ENCODE measurements at regions not wholly inside any gene's neighbourhood (a gene's known extent, or its start where the extent isn't known, plus 50 kb on each side); places are given as distances from the start of the nearest gene placed in this dataset.
"Not testable (repeated sequence)": the region's sequence is repeated elsewhere in the genome, so short reads cannot be mapped to it uniquely, and the experiment has no call there.

DNA sequence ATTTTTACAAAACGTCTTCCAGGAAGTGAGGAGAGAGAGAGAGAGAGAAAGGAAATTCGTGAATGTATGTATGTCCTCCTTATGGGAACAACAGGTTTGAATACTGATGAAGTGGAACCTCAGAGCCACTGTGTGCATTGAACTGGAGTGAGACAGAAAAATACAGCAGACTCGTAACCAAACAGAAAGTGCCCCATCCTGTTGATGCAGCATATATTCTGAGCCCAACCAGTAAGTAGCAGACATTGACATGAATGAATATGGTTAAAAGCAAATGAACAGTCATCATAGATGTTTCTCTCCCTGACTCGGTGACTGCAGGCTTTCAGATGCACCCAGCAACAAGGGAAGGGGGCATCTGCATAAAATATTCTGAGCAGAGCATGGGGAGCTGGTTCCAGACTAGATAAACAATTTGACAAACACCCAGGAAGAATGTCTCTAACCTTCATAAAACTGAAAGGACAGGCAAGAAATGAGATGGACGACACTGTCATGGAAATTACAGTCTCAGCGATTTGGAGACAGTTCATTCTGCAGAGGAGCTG, 471.0 kb upstream of the PBX1 start:
- in situ Hi-C loops (cut with MboI; ENCODE audit: low sequenced_read_pairs) = no loop called here

DNA sequence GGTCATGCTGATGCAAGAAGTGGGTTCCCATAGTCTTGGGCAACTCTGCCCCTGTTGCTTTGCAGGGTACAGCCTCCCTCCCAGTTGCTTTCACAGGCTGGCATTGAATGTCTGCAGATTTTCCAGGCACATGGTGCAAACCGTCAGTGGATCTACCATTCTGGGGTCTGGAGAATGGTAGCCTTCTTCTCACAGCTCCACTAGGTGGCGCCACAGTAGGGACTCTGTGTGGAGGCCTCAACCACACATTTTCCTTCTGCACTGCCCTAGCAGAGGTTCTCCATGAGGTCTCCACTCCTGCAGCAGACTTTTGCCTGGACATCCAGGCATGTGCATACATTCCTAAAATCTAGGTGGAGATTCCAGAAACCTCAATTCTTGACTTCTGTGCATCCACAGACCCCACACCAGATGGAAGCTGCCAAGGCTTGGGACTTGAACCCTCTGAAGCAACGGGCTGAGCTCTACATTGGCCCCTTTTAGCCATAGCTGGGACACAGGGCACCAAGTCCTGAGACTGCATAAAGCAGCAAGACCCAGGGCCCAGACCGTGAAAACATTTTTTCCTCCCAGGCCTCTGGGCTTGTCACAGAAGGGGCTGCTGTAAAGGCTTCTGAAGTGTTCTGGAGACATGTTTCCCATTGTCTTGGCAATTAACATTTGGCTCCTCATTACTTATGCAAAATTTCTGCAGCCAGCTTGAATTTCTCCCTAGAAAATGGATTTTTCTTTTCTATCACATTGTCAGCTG, 466.2 kb upstream of the PBX1 start:
- in situ Hi-C loops (cut with MboI; ENCODE audit: low sequenced_read_pairs) = no loop called here

GRCh38 chr1:164093543-164093942, 465.4 kb upstream of the PBX1 start:
- in situ Hi-C loops (cut with MboI; ENCODE audit: low sequenced_read_pairs) = no loop called here

GRCh38 chr1:164101802-164102201, 457.2 kb upstream of the PBX1 start:
- in situ Hi-C loops (cut with MboI; ENCODE audit: low sequenced_read_pairs) = no loop called here

- in situ Hi-C loops (cut with MboI; ENCODE audit: low sequenced_read_pairs) = no loop called here
These were observed 427.0 kb upstream of the PBX1 start for GRCh38 chr1:164131949-164132348.

DNA sequence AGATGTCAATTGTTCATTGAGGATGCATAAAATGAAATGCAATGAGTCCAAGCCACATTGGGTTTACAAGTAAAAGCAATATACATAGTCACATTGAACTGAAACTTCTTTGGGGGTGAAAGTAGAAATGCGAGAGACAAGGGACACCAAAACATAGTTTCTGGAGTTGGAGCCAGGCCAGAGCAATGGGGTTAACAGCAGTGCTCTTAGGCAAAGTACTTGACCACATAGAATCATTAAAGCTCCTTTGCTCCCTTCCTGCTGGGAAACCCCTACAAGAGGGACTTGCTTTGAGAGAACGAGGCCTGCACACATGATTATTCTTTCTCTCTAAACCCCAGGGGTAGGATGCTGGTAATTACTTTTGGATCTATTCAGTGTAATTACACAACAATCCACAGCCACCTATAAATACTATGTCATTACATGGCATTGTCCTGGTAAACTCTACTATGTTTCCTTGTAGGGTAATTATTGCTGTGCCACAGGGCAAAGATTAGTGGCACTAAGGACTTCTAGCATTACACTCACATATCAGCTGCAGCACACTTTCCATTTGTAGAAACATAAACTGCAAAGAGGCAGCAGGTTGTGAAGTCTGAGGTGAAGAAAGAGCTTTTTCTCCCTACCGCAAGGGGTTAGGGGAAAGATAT, 421.6 kb upstream of the PBX1 start:
- in situ Hi-C loops (cut with MboI; ENCODE audit: low sequenced_read_pairs) = no loop called here

DNA sequence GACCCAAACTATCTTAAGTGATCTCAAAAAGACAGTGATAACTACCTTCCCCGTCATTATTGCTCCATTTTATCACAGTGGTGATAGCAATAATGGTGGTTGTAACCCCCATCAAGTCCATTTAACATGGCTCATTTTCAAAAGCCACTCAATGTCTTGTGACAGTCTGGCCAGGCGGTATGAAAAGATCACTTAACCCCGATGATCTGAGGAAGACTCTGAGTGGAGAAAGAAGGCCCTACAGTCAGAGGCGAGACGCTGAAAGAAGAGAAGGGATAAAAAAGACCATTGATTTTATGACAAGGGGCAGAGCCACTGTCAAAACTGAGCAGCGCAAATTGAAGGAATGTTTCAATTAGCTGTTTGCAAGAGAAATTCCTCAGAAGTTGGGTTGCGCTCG, 417.2 kb upstream of the PBX1 start:
- in situ Hi-C loops (cut with MboI; ENCODE audit: low sequenced_read_pairs) = no loop called here

- in situ Hi-C loops (cut with MboI; ENCODE audit: low sequenced_read_pairs) = no loop called here
These were observed 404.4 kb upstream of the PBX1 start for GRCh38 chr1:164154622-164155021.

DNA sequence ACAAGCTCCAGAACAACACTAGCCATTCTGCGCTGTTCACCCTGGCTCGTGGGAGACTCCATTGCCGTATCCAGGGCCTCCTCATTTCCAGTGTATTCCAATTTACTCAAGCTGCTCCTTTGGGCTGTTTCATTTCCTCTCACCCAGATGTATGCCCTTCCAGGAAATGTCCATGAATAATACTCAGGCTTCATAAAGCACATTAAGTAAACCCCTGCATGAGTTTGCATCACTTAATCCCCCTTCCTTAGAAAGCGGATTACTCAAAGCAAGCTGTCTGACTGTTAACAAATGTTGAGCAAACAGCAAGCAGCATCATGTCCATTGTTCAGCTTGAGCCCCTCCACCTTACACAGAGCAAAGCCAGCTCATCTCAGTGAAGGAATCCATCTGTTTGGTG, 403.6 kb upstream of the PBX1 start:
- in situ Hi-C loops (cut with MboI; ENCODE audit: low sequenced_read_pairs) = no loop called here

DNA sequence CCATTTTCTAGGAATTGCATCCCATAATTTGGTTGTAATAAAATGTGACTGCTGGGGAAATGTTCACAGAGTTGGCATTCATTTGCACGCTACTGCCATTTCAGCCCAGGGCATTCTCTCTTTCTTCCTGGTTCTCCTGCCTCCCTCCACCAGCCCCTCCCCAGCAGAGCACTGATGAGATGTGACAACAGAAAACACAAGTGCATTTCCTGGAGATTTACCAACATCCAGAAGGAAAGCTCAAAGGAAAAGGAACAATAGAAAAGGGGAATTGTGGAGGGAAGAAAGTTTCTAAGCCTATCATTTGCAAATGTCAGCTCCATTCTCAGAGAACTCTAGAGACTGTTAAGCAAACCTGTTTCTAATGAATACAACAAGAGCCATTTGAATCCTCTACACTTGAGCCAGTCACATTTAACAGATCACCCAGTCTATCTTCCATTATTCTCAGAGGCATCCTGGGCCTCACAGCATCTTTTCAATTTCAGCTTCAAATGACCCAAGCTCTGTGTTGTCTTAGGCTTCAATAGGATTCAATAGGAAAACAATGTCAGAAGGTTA, 395.6 kb upstream of the PBX1 start:
- in situ Hi-C loops (cut with MboI; ENCODE audit: low sequenced_read_pairs) = no loop called here

GRCh38 chr1:164165466-164165865, 393.5 kb upstream of the PBX1 start:
- in situ Hi-C loops (cut with MboI; ENCODE audit: low sequenced_read_pairs) = no loop called here

DNA sequence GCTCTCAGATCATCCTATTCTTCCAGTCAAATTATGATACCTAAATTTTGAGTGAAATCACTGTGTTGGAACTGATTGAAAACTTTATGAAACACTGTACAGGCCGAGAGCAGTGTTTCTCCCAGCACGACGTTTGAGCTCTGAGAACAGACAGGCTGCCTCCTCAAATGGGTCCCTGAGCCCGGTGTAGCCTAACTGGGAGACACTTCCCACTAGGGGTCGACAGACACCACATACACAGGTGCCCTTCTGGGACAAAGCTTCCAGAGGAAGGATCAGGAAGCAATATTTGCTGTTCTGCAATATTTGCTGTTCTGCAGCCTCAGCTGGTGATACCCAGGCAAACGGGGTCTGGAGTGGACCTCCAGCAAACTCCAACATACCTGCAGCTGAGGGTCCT, 392.5 kb upstream of the PBX1 start:
- in situ Hi-C loops (cut with MboI; ENCODE audit: low sequenced_read_pairs) = not testable (repeated sequence)

GRCh38 chr1:164177118-164177517, 381.9 kb upstream of the PBX1 start:
- in situ Hi-C loops (cut with MboI; ENCODE audit: low sequenced_read_pairs) = no loop called here

DNA sequence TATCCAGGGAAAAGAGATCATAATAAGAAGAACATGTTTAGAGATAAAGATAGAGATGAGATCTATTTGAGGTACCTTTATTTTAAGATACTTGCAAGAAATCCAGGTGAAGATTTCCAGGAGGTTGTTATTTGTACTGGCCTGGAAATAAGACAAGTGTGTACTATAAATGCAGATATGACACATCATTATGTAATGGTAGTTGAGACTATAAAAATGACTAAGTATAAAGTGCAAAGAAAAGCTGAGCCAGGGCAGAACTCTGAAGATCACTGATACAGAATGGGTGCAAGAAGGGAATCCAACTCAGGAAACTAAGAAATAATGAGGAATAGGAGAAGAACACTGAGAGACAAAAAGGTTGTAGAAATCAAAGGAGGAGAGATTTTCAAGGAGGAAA, 378.2 kb upstream of the PBX1 start:
- in situ Hi-C loops (cut with MboI; ENCODE audit: low sequenced_read_pairs) = no loop called here

DNA sequence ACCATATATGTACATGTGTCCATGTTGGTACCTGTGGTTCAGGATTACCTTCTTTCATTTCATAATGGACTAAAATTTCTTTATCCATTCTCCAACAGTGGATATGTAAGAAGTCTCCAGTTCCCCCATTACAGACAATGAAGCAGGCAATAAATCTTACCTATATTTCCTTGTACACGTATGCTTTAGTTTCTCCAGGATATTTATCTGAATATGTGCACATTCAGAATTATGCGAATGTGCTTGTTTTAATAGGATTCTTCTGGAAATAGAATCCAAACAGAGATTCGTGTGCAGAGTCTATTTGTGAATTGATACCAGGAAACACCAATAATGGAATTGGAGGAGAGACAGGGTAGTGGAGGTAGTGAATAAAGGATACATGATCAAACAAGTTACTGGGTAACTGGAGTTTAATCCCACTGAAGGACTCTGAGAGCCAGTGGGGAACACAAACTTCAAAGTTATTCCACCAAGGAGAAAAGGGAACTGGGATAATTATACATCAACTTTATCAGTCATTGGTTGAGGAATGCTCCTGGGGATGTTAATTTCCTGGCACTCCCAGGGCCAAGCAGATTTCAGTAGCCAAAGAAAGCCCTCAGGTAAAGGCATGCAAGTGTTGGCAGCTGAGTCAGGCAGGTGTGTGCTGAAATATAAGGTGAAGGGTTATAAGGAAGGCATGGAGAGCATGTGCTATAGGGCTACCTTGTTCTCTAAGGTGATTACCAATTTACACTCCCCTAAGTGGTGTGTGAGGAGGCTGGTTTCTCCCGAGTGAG, 374.9 kb upstream of the PBX1 start:
- in situ Hi-C loops (cut with MboI; ENCODE audit: low sequenced_read_pairs) = no loop called here

- in situ Hi-C loops (cut with MboI; ENCODE audit: low sequenced_read_pairs) = no loop called here
These were observed 372.1 kb upstream of the PBX1 start for GRCh38 chr1:164186881-164187280.

GRCh38 chr1:164188497-164188896, 370.5 kb upstream of the PBX1 start:
- in situ Hi-C loops (cut with MboI; ENCODE audit: low sequenced_read_pairs) = no loop called here

- in situ Hi-C loops (cut with MboI; ENCODE audit: low sequenced_read_pairs) = no loop called here
These were observed 367.8 kb upstream of the PBX1 start for GRCh38 chr1:164191191-164191590.

GRCh38 chr1:164210211-164210739, 348.7 kb upstream of the PBX1 start:
- in situ Hi-C loops (cut with MboI; ENCODE audit: low sequenced_read_pairs) = no loop called here

- in situ Hi-C loops (cut with MboI; ENCODE audit: low sequenced_read_pairs) = no loop called here
These were observed 335.6 kb upstream of the PBX1 start for GRCh38 chr1:164223378-164223777.

- in situ Hi-C loops (cut with MboI; ENCODE audit: low sequenced_read_pairs) = no loop called here
These were observed 334.0 kb upstream of the PBX1 start for GRCh38 chr1:164225011-164225410.
